NCI-H187 (cell line): ENCODE measurements at regions not wholly inside any gene's neighbourhood (a gene's known extent, or its start where the extent isn't known, plus 50 kb on each side); places are given as distances from the start of the nearest gene placed in this dataset.
"Not testable (repeated sequence)": the region's sequence is repeated elsewhere in the genome, so short reads cannot be mapped to it uniquely, and the experiment has no call there.

Source experiments
- DNase-seq, 2 experiments: peaks; one replicate each; lab custom pipeline; 2025; lab: John Stamatoyannopoulos, UW

DNA sequence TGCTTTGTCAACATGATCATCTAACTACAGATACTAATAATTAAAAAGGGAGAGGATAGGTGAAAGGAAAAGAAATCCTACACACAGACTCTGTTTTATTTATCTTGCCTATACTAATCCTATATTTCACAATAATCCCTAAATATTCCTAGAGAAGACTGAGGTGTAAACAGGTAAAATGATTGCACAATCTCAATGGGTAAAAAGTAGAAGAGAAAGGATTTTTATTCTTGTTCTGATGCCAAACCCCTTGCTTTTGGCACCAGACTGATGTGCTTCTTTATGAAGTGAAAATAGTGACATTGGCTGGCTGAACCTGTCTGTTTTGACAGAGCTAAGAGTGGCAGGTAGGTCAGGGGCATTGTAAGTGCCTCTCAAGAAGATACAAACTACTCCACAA lies 101.9 kb upstream of the ZPLD1 start:
- no peak for DNase-seq

DNA sequence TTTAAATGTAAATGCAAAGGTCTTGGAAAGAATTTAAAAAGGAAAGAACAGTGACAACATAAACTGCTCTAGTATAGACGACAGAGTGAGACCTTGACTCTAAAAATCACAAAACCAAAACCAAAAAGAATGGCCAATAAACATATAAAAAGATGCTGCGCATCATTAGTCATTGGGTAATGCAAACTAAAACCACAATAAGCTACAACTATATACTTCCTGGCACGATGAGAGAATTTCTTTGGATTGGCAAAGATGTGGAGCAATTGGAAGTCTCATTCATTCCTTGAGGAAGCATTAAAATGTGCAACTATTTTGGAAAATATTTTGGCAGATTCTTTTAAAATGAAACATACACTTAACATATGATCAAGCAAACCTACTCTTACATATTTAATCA lies 98.7 kb upstream of the ZPLD1 start:
- DNase-seq, result no peak

DNA sequence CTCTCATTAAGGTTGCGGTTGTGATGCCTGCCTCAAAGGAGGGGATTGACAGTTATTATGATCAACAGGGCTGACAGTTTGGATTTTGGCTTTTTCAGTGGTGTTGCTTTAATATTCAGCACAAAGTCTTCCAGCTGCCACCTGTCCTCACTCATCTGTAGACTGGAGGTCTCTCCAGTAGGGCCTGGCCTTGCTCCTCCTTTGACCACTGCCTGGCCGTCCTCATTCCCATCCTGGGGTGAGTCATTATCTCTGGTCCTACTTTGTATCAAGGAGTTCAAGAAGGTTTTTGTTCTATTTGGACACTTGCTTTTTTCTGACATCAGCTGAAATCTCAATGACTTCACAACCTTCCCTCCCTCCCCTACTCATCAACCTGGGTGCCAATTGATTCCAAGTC lies 95.1 kb upstream of the ZPLD1 start:
- DNase-seq, result no peak

DNA sequence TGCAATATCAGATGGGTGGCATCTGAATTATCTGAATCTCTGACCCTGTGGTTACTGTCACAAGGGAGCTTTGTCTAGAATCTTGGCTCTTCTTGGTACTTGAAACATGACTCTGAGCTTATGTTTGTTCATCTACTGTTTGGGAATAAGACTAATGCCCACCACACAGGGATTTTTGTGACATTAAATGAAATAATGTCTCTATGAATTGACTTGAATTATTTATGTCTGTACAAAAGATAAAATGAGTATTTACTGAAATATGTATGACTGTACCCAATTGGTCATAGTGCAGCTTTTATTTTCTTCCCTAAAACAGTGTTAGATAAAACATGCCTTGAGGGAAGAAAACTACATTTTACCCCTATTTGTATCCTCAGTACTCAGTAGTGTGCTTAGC lies 87.9 kb upstream of the ZPLD1 start:
- no peak for DNase-seq

DNA sequence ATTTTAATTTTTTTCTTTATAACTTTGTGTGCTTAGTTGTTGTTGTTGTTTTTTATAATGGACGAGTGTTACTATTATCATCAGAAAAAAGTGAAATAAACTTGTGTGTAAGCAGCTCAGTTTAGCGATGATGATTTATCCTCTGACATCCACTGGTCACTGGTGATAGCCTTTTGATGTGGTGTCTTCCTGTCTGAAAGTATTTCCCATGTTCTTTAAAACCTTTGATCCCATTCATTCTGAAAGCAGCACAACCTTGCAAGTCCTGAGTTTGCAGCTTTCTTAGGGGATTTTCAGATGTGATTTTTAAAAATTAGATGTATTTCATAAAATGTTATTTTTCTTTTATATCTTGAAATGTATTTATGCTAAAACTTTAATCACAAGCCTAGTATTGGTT lies 85.9 kb upstream of the ZPLD1 start:
- DNase-seq, result no peak

DNA sequence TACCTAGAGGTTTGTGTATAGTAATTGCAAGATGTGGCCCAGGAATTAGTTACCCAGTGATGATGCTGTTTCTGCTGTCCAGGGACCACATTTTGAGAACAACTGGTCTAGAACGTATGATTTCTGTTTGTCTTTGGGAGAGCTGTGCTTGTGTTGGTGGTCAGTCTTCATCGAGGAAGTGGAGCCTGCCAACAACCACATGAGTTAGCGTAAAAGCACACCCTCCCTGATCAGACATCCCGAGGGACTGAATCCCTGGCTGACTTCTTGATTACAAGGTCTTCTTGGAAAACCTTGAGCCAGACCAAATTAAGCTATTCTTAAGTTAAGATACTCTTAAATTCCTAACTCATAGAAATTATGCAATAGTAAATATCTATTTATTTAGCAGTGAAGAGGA lies 81.7 kb upstream of the ZPLD1 start:
- DNase-seq, result no peak

DNA sequence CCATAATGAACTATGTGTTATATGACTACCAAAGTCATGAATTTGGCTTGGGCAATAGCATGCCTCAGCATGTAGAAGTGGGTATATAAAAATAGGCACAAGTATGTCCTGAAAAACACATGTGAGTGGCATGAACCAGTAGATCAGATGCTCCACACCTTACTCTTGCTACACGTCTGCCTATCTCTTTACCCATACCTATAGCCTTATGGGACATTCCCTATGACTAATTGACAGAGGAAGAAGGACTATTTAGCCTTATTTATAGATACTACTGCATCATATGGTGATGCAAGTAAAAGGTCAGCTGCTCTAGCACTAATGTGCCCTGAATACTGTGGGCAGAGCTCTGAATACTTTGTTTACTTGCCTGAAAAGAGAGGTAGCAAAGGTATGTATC lies 81.0 kb upstream of the ZPLD1 start:
- no peak for DNase-seq

DNA sequence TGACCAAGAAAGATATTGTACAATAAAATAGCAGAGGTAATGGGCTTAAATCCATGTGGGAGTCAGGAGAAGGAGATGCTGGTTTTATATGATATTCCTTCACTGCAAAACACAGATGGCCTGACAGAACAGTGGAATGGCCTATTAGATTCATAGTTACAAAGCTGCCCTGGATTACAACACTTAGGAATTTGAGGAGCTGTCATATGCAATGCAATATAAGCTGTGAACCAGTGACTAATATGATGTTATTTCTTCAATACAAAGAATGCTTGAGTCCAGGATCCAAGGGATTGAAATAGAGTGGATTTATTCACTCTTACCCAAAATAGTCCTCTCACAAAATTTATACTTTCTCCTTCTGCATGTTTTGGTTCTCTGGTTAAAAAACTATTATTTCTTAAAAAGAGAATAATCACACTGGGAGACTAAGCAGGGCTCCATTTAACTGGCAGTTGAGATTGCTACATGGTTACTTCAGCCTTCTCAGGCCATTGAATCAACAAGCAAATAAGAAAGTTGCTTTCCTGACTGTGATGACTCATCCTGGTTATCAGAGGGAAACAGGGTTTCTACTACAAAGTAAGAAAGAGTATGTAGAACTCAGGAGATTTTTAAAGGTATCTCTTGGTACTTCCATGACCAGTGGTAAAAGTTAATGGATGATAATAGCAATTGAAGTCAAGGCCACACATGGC lies 79.8 kb upstream of the ZPLD1 start:
- DNase-seq, result no peak

DNA sequence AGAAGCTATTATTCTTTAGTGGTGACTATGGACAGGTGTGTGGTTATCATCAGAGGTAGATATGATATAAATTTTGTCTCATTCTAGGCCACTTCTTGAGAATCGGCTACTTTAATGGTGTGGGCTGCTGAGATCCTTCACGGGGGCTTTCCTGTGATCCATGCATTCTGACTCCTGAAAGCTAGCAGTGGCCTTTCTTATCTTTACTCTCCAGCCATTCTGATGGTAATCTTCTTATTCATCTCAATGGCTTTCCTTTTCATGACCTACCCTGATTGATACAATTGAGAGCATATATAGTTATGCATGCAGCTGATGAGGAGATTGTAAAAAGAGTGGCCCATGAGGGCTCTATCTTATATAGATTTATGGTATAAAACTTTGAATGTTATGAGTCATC lies 78.3 kb upstream of the ZPLD1 start:
- no peak for DNase-seq

DNA sequence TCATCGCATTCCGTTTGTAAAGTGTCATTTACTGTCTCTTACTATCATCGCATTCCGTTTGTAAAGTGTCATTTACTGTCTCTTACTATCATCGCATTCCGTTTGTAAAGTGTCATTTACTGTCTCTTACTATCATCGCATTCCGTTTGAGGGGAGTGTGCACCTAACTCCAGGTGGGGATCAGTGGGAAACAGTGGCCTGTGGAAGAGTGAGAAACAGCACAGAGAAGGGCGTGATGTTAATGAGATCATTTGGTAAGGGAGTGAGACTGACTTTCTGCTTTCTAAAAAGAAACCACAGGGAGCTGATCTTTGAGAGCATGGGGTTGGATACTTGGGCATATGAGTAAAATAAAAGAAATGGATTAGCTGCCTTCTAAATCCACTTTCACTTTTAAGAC lies 77.5 kb upstream of the ZPLD1 start:
- DNase-seq, result not testable (repeated sequence)

DNA sequence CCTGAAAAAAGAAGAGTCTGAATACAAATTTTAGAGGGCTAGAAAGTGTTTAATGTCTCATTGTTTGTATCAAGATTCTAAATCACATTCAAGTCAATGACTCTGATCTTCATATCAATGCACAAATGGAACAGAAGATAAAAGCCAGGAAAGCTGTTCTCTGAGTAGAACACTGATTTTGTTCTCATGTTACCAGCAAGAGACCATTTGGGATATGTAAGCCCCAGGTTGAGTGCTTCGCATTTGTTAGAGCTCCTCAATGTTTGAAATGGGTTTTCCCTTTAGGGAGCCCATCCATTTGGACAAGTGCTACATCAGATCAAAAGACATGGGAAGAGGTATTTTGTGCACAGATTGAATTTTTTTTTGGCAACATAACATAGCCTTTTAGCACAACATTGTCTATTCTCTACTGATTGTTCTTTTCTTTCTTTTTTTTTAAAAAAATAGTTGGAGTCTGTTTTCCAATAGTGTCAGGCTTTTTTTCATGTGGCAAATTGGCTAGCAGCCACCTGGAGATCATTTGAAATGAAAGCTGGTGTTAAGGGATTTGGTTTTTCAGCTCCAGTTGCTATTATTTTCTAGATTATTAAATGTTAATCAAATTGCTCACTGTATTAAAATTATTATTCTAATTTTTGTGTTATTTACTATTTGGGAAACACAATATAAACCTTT lies 74.5 kb upstream of the ZPLD1 start:
- no peak for DNase-seq

DNA sequence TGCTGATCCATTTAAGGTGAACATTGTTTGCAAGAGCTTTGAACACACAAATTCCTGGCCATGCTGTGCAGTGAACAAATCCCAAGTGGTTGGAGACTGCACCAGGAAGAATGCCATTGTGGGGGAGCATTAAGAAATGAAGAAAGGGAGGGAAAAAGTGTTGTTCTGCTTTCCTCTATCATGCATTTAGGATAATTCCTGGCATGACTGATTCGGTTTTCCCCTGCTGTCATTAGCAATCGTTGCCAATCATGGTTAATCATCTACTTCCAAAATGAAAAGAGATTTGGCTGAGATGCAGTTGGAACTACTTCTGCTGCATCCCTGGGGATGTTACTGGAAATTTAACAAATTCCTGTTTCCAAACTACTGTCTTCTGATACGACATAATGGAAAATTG lies 73.7 kb upstream of the ZPLD1 start:
- DNase-seq, result no peak

DNA sequence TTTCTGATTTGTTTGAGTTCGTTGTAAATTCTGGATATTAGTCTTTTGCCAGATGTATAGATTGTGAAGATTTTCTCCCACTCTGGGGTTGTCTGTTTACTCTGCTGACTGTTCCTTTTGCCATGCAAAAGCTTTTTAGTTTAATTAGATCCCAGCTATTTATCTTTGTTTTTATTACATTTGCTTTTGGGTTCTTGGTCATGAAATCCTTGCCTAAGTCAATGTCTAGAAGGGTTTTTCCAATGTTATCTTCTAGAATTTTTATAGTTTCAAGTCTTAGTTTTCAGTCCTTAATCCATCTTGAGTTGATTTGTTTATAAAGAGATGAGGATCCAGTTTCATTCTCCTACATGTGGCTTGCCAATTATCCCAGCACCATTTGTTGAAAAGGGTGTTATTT lies 68.7 kb upstream of the ZPLD1 start:
- not testable (repeated sequence) for DNase-seq

DNA sequence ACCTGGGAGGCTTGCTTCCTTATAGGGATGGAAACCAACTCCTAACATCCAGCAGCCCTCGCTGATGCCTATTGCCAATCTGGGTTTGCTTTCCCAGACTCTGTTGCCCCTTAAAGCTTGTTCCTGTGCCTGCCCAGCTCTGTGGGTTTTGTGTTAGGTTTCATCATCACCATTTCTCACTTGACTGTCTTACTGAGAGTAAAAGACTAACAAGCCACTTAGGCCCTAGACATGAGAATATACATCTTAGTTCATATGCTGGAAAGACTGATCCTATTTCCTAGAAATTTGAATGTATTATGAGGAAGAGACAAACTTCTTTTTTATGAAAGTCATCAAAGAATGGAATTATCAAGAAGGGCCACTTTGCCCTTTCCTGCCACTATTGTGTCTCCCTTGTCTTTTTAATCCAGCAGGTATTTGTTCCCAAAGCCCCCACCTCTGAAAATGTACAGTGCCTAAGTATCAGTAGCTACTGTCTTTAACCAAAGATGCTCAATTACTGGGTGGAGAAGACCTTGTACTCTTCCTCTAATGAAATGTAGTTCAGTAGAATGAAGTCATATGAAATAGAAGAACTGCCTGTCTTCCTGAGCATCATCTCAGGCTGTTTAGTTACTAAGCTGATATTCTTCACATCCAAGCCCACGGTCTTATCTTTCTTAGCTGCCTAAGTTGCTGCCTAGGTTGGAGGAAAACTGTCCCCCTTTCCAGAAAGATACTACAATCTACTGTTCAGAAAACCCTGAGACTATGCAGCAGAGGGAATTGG lies 59.8 kb upstream of the ZPLD1 start:
- no peak for DNase-seq

DNA sequence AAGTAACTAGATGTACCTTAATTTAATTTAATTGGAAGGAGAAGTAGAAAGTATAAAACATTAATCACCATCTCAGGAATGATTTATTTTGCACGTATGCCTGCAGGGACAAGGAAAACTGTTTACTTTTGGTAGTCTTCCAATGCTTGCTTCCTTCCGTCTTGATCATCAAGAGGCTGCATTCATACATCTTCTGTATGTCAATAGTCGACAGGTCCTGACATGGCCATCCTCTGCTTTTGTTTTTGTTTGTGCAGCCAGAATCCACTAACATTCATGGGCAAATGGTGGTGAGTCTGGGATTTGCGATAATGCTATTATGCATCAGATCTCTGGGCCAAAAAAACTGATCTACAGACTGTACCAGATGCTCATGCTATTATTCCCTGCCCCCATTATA lies 56.6 kb upstream of the ZPLD1 start:
- no peak for DNase-seq

DNA sequence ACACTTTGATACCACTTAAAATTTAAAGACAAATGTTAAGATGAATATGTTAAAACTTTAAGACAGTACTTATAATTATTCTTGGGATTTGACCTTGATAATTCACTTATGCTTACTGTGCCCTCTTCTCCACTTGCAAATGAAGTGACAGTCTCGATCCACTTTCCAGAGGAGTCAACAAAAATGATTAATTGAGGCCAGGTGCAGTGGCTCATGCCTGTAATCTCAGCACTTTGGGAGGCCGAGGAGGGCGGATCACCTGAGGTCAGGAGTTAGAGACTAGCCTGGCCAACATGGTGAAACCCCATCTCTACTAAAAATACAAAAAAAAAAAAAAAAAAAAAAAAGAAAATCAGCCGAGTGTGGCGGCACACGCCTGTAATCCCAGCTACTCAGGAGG lies 52.6 kb upstream of the ZPLD1 start:
- DNase-seq, result not testable (repeated sequence)
